ENCODE measurements at regions not wholly inside any gene's neighbourhood (a gene's known extent, or its start where the extent isn't known, plus 50 kb on each side); places are given as distances from the start of the nearest gene placed in this dataset.
A peak's percentile ranks its signal among the peaks of the same experiment; 100 is the strongest.

DNA sequence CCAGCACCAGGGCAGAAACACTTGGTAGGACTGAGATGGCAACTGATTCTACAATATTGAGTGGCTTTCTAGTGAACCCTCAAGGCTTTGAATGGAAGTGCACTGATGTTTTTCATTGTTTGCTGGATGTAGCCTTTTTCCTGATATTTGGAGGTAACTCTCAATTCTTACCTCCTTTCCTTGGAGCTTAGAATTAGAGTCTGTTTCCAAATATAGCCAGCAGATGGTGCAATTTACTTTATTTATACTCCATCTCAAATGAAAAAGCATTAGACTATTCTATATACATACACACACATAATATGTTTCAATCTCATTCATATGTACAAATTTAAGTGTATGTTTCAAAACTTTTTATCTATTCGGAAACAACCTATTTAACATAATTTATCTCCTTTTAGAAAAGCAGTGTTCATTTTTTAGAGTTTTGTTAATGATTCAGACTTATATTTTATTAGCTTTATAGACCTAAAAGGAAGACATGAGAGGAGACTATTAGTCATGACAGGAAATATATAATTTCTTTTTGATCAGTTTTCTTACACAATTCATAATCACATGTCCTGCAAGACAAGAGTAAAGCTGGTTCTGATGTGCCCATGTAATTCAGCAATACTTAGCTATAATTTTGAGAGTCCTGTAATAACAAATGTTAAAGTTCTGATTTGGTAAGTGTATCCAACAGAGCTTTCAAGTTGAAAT, 124.8 kb downstream of the NUP35 start:
- Mint-ChIP-seq H3K4me3 (no peak overlapping the region), H3K36me3 (ENCODE audit: low read depth) (no peaks in the 10 kb centered on the region), H3K9me3 (no peaks in the 10 kb centered on the region), H3K4me1 (no peaks in the 10 kb centered on the region), H3K27ac (ENCODE audit: unreplicated experiment) (no peak overlapping the region), H3K27me3 (ENCODE audit: low read depth) (no peaks in the 10 kb centered on the region)
- TF ChIP-seq, protein P1, sequence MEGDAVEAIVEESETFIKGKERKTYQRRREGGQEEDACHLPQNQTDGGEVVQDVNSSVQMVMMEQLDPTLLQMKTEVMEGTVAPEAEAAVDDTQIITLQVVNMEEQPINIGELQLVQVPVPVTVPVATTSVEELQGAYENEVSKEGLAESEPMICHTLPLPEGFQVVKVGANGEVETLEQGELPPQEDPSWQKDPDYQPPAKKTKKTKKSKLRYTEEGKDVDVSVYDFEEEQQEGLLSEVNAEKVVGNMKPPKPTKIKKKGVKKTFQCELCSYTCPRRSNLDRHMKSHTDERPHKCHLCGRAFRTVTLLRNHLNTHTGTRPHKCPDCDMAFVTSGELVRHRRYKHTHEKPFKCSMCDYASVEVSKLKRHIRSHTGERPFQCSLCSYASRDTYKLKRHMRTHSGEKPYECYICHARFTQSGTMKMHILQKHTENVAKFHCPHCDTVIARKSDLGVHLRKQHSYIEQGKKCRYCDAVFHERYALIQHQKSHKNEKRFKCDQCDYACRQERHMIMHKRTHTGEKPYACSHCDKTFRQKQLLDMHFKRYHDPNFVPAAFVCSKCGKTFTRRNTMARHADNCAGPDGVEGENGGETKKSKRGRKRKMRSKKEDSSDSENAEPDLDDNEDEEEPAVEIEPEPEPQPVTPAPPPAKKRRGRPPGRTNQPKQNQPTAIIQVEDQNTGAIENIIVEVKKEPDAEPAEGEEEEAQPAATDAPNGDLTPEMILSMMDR (conservative IDR thresholded peaks at IDR 0.05), result peak; percentile 75
- DNase-seq (ENCODE audit: low read depth, low spot score), result no peak

DNA sequence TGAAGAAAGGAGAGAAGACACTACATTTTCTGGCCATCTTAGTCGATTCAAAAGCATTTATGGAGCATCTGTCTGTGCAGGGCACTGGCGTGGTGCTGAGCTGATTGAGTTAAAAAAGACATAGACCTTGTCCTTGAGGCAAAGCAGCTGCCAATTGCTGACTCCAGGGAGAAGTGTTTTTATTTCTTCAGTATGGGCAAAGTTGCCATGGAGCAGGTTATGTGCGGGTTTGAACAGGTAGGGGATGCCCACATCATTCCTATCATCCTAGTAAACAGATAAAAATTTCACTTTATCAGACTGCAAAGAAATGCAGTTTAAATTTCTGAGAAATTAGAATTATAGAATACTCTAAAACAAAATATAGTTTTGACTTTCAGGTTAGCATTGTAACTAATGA, 125.8 kb downstream of the NUP35 start:
- no peaks in the 10 kb centered on the region for H3K9me3 Mint-ChIP-seq
- no peaks in the 10 kb centered on the region for H3K27me3 Mint-ChIP-seq (ENCODE audit: low read depth)
- H3K4me3 Mint-ChIP-seq, result no peak overlapping the region
- H3K4me1 Mint-ChIP-seq, result no peaks in the 10 kb centered on the region
- H3K27ac Mint-ChIP-seq (ENCODE audit: unreplicated experiment), result no peak overlapping the region
- TF ChIP-seq, protein P1 (conservative IDR thresholded peaks at IDR 0.05), result no peak
- no peak for DNase-seq (ENCODE audit: low read depth, low spot score)
- H3K36me3 Mint-ChIP-seq (ENCODE audit: low read depth), result no peaks in the 10 kb centered on the region

DNA sequence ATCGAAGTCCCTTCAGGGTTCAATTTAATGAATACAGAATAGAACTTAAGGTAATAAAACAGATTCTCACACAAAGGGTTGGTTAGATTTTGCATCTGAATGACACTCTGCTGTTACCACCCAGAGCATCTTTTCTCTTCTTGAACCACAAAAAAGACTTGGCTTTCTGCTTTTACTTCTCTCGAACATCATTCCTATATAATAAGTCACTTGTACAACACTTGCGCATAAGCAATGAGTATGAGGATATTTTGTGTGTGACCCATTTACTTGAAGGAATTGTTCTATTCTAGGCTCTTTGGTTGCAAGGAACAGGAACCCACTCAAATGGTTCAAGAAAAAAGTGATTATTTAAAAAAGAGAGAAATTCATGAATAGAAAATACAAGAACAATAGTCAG, 126.2 kb downstream of the NUP35 start:
- H3K9me3 Mint-ChIP-seq, result no peaks in the 10 kb centered on the region
- H3K36me3 Mint-ChIP-seq (ENCODE audit: low read depth), result no peaks in the 10 kb centered on the region
- no peak overlapping the region for H3K27ac Mint-ChIP-seq (ENCODE audit: unreplicated experiment)
- H3K27me3 Mint-ChIP-seq (ENCODE audit: low read depth), result no peaks in the 10 kb centered on the region
- TF ChIP-seq, protein P1 (conservative IDR thresholded peaks at IDR 0.05), result no peak
- DNase-seq (ENCODE audit: low read depth, low spot score), result no peak
- H3K4me3 Mint-ChIP-seq, result no peak overlapping the region
- H3K4me1 Mint-ChIP-seq, result no peaks in the 10 kb centered on the region

DNA sequence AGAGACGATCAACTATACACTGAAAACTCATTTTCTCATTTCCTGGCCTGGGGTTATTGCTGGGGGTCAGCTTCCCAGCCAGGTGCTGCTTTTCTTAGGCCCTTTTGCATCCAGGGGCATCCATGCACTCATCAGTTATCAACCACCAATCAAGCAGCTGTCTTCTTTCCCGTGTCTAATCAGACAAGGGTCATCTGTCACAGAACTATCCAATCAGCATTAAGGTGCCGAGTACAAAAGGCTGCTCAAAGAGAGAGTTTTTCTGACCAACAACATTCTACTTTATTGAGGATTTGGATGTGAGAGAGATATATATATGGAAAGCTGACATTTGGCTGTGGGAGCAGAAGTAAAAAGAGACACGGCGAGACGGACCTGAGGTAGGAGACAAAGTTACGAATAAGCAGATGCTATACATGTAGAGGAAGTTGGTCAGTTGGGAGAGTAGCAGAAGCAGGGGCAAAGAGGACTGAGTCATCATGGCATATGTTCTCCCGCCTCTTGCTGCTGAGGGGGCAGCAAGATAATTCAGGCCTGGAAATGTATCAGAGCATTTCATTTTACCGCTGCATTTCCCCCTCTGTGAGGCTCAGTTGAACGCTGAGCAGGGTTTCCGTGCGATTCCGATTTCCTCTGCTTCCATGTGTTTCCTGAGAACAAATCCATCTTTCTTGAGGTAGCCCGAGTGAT, 129.3 kb downstream of the NUP35 start:
- no peaks in the 10 kb centered on the region for H3K36me3 Mint-ChIP-seq (ENCODE audit: low read depth)
- no peaks in the 10 kb centered on the region for H3K27me3 Mint-ChIP-seq (ENCODE audit: low read depth)
- H3K4me1 Mint-ChIP-seq, result no peaks in the 10 kb centered on the region
- TF ChIP-seq, protein P1 (conservative IDR thresholded peaks at IDR 0.05), result no peak
- no peak overlapping the region for H3K27ac Mint-ChIP-seq (ENCODE audit: unreplicated experiment)
- no peak overlapping the region for H3K4me3 Mint-ChIP-seq
- H3K9me3 Mint-ChIP-seq, result no peaks in the 10 kb centered on the region
- DNase-seq (ENCODE audit: low read depth, low spot score), result no peak

DNA sequence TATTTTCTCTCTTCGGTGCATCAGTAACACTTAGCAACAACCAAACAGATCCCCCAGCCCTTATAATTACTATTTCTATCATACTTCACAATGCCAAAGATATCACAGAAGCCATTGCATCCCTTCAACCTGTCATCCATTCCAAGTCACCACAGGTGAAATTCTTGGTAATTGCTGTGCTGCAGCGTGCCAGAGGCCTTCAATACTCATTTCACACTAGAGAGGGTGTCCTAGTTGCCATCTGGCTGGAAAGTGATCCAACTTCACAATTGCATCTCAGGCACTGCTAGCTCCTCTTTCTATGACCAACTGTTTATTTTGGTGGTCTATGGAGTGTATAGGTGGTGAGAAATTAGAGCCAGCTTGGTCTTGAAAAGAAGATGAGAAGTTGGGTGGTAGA, 131.2 kb downstream of the NUP35 start:
- DNase-seq (ENCODE audit: low read depth, low spot score), result no peak
- TF ChIP-seq, protein P1 (conservative IDR thresholded peaks at IDR 0.05), result no peak
- H3K4me3 Mint-ChIP-seq, result no peak overlapping the region
- no peaks in the 10 kb centered on the region for H3K9me3 Mint-ChIP-seq
- H3K27me3 Mint-ChIP-seq (ENCODE audit: low read depth), result no peaks in the 10 kb centered on the region
- H3K4me1 Mint-ChIP-seq, result no peaks in the 10 kb centered on the region
- H3K36me3 Mint-ChIP-seq (ENCODE audit: low read depth), result no peaks in the 10 kb centered on the region
- no peak overlapping the region for H3K27ac Mint-ChIP-seq (ENCODE audit: unreplicated experiment)

Measured in neural crest cell (in vitro differentiated cells).